H54 (cell line): ENCODE measurements at regions not wholly inside any gene's neighbourhood (a gene's known extent, or its start where the extent isn't known, plus 50 kb on each side); places are given as distances from the start of the nearest gene placed in this dataset.
"Not testable (repeated sequence)": the region's sequence is repeated elsewhere in the genome, so short reads cannot be mapped to it uniquely, and the experiment has no call there.

Experiments used
- DNase-seq: peaks from one replicate; pipeline ENCODE4 v3.0.0; 2011; ENCODE audit warnings: low spot score, mixed read lengths; ENCODE audit not compliant: insufficient read length
- FAIRE-seq: peaks from 3 replicates; lab custom pipeline; 2011; peaks lifted over from hg19 to GRCh38; lab: Jason Lieb, UNC
- POLR2A ChIP-seq: IDR thresholded peaks from 2 replicates; pipeline ENCODE4 v1.6.1; 2011; ENCODE audit warnings: low read depth, mild to moderate bottlenecking, low read length

DNA sequence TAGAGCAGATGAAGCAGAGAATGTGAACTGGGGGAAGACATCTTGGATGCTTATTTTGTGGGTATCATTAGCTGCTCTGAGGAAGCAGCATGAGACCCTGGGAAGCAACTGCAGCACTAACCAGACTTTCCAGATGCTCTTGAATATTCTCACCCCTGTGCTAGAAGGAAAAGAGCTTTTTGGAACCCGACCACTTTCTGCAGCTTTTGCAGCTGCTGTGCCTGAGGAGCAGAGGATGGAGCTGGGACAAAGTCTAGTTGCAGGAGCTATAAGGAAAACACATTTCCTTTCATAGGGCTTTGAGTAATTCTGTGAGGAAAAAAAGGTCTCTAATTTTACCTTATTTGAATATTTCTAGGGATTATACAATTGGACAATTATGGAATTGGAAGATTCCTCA lies 369.7 kb downstream of the CD109 start:
- no peak for FAIRE-seq
- no peak for TF ChIP-seq POLR2A
- no peak for DNase-seq

DNA sequence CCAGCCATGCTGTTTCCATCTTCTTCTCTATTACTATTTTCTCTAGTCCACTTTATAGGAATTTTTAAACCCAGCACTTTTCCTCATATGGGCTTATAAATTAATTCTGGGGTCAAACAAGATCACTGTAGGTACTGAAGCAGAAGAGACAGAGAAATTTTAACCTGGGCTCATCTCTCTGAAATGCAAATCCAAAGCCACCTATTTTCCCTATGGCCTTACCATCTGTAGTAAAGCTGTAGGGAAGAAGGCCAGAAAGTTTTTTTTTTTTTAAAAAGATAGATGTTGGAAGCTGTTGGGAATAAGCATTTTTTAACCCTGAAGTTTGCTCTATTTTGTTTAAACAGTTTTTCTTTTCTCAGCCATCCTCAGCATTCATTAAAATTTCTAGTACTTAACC lies 367.4 kb downstream of the CD109 start:
- no peak for FAIRE-seq
- no peak for DNase-seq
- no peak for TF ChIP-seq POLR2A

DNA sequence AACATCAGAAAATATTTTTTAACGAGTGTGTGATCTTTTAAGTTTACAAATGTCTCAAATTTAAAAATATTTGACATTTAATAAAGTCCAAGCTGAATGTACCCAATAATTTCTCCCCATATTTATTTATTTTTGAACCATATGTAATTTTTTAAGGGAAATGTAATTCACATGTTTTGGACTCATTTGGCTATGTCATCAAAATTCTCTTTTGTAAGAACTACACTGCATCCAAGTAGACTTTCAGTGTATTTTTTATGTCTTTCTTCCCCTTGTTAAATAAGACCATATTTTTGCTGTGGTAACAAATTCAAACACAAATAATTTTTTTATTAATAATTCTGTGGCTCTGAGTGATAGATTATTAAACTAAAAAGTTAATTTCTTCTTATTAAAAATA lies 365.2 kb downstream of the CD109 start:
- FAIRE-seq (no peak), DNase-seq (no peak)
- no peak for TF ChIP-seq POLR2A

GRCh38 chr6:74060354-74060753 lies 364.4 kb downstream of the CD109 start:
- DNase-seq, result no peak
- no peak for FAIRE-seq
- no peak for TF ChIP-seq POLR2A

GRCh38 chr6:74058606-74059005 lies 362.6 kb downstream of the CD109 start:
- TF ChIP-seq POLR2A, result no peak
- FAIRE-seq (no peak), DNase-seq (no peak)

DNA sequence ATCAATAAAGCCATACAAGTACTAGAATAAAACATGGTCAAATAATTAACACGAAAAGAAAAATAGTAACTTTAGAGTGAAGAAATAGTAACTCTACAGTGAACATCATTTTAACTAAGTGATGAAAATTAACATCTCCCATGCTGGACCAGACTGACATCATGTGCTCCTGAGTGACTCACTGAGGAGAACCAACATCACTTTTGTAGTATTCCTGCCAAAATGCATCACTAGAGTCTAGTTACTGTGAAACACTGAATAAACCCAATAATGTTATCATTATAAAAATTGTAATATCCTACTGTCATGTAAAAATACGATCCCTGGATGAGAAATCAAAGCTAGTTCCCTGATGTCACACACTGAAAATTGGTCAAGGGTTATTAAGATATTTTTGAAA lies 361.3 kb downstream of the CD109 start:
- TF ChIP-seq POLR2A, result no peak
- FAIRE-seq, result no peak

GRCh38 chr6:74054190-74054589 lies 358.2 kb downstream of the CD109 start:
- DNase-seq (no peak), FAIRE-seq (no peak)
- TF ChIP-seq POLR2A, result no peak

More for the DNA sequence above, 361.3 kb downstream of the CD109 start:
- DNase-seq, result no peak

- DNase-seq (no peak), FAIRE-seq (no peak)
- TF ChIP-seq POLR2A, result no peak
Observed at GRCh38 chr6:74050921-74051320, 354.9 kb downstream of the CD109 start.

DNA sequence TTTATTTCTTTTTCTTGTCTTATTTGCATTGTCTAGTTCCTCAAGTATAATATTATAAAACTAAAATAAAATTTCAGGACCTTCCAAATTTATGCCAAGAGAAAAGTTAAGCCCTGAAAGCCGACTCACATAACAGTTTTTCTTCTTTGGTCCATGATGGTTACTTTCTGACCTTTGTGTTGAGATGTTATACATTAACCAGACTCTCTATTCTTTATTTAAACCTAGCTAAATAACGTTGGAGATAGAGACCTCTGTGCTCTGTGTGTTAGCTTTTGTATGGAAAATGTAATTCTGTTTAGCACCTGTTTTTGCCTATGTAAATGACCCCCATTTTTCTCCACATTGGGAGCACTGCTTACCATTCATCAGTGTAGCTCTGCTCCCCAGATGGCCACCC lies 352.4 kb downstream of the CD109 start:
- no peak for FAIRE-seq
- DNase-seq, result no peak
- no peak for TF ChIP-seq POLR2A

GRCh38 chr6:74044417-74045096 lies 348.6 kb downstream of the CD109 start:
- FAIRE-seq, result no peak
- no peak for TF ChIP-seq POLR2A
- DNase-seq, result no peak

GRCh38 chr6:74041420-74041819 lies 345.4 kb downstream of the CD109 start:
- no peak for TF ChIP-seq POLR2A
- FAIRE-seq, result no peak
- no peak for DNase-seq

DNA sequence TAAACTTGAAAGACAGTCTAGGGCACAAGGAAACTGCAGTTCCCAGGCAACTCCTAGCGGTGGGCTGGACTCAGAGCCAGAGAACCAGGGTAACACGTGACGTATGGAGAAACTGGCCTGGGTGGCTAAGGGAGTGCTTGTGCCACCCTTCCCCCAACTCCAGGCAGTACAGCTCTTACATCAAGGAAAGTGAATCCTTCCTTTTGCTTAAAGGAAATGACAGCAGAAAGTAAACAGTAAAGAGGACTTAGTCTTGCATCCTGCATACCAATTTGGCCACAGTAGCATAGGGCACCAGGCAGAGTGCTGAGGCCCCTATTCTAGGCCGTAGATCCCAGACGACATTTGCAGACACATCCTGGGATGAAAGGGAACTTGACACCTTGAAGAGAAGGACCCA lies 322.8 kb downstream of the CD109 start:
- TF ChIP-seq POLR2A, result no peak
- DNase-seq (no peak), FAIRE-seq (no peak)

- FAIRE-seq, result no peak
- no peak for DNase-seq
- no peak for TF ChIP-seq POLR2A
Observed at GRCh38 chr6:74015427-74015826, 319.4 kb downstream of the CD109 start.

- FAIRE-seq, result no peak
- TF ChIP-seq POLR2A, result no peak
Observed at GRCh38 chr6:74000666-74001490, 304.9 kb downstream of the CD109 start.

GRCh38 chr6:73990609-73991238 lies 294.7 kb downstream of the CD109 start:
- DNase-seq, FAIRE-seq: not testable (repeated sequence)

More at GRCh38 chr6:74000666-74001490, 304.9 kb downstream of the CD109 start:
- no peak for DNase-seq
